ENCODE measurements at regions not wholly inside any gene's neighbourhood (a gene's known extent, or its start where the extent isn't known, plus 50 kb on each side); places are given as distances from the start of the nearest gene placed in this dataset.

GRCh38 chr22:45103756-45104155, 60.0 kb upstream of the NUP50 start:
- intact Hi-C loops (cut with micrococcal nuclease; ENCODE audit: unreplicated experiment) = loop anchor here (10.0 kb wide), 1 partner anchor 51 kb away; no protein-coding TSS in a partner anchor
- no peak for DNase-seq
- Mint-ChIP-seq H3K4me3 (ENCODE audit: low read depth, unreplicated experiment) (no peak overlapping the region), H3K4me1 (ENCODE audit: low read depth, unreplicated experiment) (peaks cover 16% of the 10 kb centered on the region), H3K36me3 (ENCODE audit: insufficient read depth, unreplicated experiment) (peaks cover 8% of the 10 kb centered on the region), H3K27ac (ENCODE audit: unreplicated experiment) (no peak overlapping the region), H3K27me3 (ENCODE audit: unreplicated experiment) (peaks cover 55% of the 10 kb centered on the region), H3K9me3 (ENCODE audit: low read depth, unreplicated experiment) (no peaks in the 10 kb centered on the region)
- TF ChIP-seq CTCF (IDR thresholded peaks at IDR 0.05; ENCODE audit: unreplicated experiment) = no peak
- CTCF ChIA-PET = no interaction called here
- no TSS peak for BruUV-seq (replicated peaks)

- intact Hi-C loops (cut with micrococcal nuclease; ENCODE audit: unreplicated experiment) = loop anchor here (10.0 kb wide), 1 partner anchor 50 kb away; no protein-coding TSS in a partner anchor
- Mint-ChIP-seq H3K36me3 (ENCODE audit: insufficient read depth, unreplicated experiment) (peaks cover 8% of the 10 kb centered on the region), H3K27me3 (ENCODE audit: unreplicated experiment) (peaks cover 53% of the 10 kb centered on the region), H3K27ac (ENCODE audit: unreplicated experiment) (no peak overlapping the region), H3K4me3 (ENCODE audit: low read depth, unreplicated experiment) (no peak overlapping the region), H3K9me3 (ENCODE audit: low read depth, unreplicated experiment) (no peaks in the 10 kb centered on the region), H3K4me1 (ENCODE audit: low read depth, unreplicated experiment) (peaks cover 16% of the 10 kb centered on the region)
- TF ChIP-seq CTCF (IDR thresholded peaks at IDR 0.05; ENCODE audit: unreplicated experiment) = no peak
- CTCF ChIA-PET = interaction anchor here (0.8 kb wide), 1 partner anchor 14 kb away, joined by 3 read pairs; no protein-coding TSS in a partner anchor
- BruUV-seq (replicated peaks) = no TSS peak
- DNase-seq = no peak
These were observed 59.4 kb upstream of the NUP50 start for GRCh38 chr22:45104313-45104712.

GRCh38 chr22:45105281-45105702, 58.4 kb upstream of the NUP50 start:
- TF ChIP-seq CTCF (IDR thresholded peaks at IDR 0.05; ENCODE audit: unreplicated experiment) = no peak
- peak overlapping the region; percentile 53 for H3K4me3 Mint-ChIP-seq (ENCODE audit: low read depth, unreplicated experiment)
- H3K27ac Mint-ChIP-seq (ENCODE audit: unreplicated experiment) = peak overlapping the region; percentile 70
- intact Hi-C loops (cut with micrococcal nuclease; ENCODE audit: unreplicated experiment) = loop anchor here (10.0 kb wide), 1 partner anchor 50 kb away; no protein-coding TSS in a partner anchor
- peaks cover 43% of the 10 kb centered on the region for H3K27me3 Mint-ChIP-seq (ENCODE audit: unreplicated experiment)
- peaks cover 16% of the 10 kb centered on the region for H3K4me1 Mint-ChIP-seq (ENCODE audit: low read depth, unreplicated experiment)
- no peaks in the 10 kb centered on the region for H3K9me3 Mint-ChIP-seq (ENCODE audit: low read depth, unreplicated experiment)
- peaks cover 8% of the 10 kb centered on the region for H3K36me3 Mint-ChIP-seq (ENCODE audit: insufficient read depth, unreplicated experiment)
- peak; percentile 70 for DNase-seq
- no TSS peak for BruUV-seq (replicated peaks)
- CTCF ChIA-PET = interaction anchor here (0.7 kb wide), 1 partner anchor 47 kb away, joined by 11 read pairs; no protein-coding TSS in a partner anchor

GRCh38 chr22:45107671-45108070, 56.1 kb upstream of the NUP50 start:
- H3K9me3 Mint-ChIP-seq (ENCODE audit: low read depth, unreplicated experiment) = no peaks in the 10 kb centered on the region
- H3K4me1 Mint-ChIP-seq (ENCODE audit: low read depth, unreplicated experiment) = peaks cover 16% of the 10 kb centered on the region
- no peak for DNase-seq
- H3K27me3 Mint-ChIP-seq (ENCODE audit: unreplicated experiment) = peaks cover 42% of the 10 kb centered on the region
- CTCF ChIA-PET = interaction anchor here (1.4 kb wide), 1 partner anchor 52 kb away, joined by 3 read pairs; no protein-coding TSS in a partner anchor
- intact Hi-C loops (cut with micrococcal nuclease; ENCODE audit: unreplicated experiment) = loop anchor here (10.0 kb wide), 1 partner anchor 47 kb away; no protein-coding TSS in a partner anchor
- H3K36me3 Mint-ChIP-seq (ENCODE audit: insufficient read depth, unreplicated experiment) = peaks cover 8% of the 10 kb centered on the region
- no peak overlapping the region for H3K27ac Mint-ChIP-seq (ENCODE audit: unreplicated experiment)
- no peak overlapping the region for H3K4me3 Mint-ChIP-seq (ENCODE audit: low read depth, unreplicated experiment)
- no TSS peak for BruUV-seq (replicated peaks)
- TF ChIP-seq CTCF (IDR thresholded peaks at IDR 0.05; ENCODE audit: unreplicated experiment) = no peak
